DMS114 treated with DMSO at 0.1 percent for 48 hours (cell line): ENCODE measurements at regions not wholly inside any gene's neighbourhood (a gene's known extent, or its start where the extent isn't known, plus 50 kb on each side); places are given as distances from the start of the nearest gene placed in this dataset.

Experiments
- DNase-seq: peaks from one replicate; lab custom pipeline; 2025; ENCODE audit not compliant: unreplicated experiment; lab: John Stamatoyannopoulos, UW

- DNase-seq = no peak
These were observed 183.6 kb upstream of the ATP11B start for GRCh38 chr3:182609575-182610156.

DNA sequence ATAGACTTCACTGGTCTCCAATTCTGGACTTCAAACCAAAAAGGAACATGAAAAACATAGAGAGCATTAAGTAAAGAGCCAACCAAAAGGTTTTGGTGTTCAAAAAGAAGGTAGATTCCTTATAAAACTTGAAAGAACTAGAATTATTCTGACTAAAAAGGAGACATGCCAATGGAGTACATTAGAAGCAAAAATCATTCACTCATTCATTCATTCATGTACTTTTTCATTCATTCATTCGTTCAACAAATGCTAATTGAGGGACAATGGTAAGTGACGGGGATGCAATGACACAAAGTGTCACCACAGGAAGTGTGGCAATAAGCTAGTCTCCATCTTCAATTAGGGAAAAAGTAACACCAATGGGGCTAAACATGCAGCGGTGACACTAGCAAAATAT lies 181.0 kb upstream of the ATP11B start:
- DNase-seq = no peak

- no peak for DNase-seq
These were observed 175.8 kb upstream of the ATP11B start for GRCh38 chr3:182617500-182617899.

DNA sequence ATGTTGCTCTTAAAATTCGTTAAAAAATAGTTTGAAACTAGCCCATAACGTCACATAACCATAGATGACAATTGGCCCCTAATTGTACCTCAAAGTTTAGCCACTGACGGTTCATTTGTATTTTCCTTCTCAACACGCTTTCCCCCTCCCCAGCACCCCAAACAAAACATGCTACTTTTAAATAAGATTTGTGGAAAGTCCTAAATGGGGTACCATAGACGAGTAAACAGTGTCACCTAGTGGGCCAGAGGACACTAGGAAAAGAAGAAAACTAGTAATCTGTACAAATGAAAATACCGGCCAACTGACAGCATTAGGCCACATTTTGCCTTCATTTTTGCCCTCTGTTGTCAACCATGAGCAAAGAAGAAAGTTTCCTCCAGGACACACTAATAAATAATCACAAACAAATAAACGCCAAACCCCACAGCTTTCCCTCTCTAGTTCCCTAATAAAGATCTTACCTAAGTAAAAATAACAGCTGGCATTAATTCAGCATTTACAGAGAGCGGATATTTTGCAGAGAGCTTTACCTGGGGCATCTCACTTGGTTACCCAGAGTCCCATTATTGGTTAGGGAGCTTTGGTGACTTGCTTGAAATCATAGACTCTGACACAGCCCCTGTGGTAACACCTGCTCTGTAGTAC lies 175.1 kb upstream of the ATP11B start:
- peak; percentile 12 for DNase-seq

DNA sequence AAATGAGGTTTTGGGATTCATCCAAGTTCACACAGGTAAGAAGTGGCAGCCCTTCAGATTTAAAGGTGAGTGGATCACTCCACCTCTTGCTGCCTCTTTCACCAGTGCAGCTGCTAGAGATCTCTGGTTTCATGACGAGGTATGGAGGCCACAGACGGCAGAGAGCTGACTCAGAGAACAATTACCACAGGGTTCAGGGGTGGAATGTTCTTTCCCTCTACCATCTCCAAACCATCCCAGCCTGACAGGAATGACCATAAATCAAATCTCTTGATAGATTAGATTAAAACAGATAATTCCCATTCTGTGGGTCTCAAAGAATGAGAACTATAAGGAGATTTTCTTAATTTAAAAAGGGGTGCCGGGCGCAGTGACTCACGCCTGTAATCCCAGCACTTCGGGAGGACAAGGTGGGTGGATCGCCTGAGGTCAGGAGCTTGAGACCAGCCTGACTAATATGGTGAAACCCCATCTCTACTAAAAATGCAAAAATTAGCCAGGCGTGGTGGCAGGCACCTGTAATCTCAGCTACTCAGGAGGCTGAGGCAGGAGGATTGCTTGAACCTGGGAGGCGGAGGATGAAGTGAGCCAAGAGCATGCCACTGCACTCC lies 174.2 kb upstream of the ATP11B start:
- no peak for DNase-seq

DNA sequence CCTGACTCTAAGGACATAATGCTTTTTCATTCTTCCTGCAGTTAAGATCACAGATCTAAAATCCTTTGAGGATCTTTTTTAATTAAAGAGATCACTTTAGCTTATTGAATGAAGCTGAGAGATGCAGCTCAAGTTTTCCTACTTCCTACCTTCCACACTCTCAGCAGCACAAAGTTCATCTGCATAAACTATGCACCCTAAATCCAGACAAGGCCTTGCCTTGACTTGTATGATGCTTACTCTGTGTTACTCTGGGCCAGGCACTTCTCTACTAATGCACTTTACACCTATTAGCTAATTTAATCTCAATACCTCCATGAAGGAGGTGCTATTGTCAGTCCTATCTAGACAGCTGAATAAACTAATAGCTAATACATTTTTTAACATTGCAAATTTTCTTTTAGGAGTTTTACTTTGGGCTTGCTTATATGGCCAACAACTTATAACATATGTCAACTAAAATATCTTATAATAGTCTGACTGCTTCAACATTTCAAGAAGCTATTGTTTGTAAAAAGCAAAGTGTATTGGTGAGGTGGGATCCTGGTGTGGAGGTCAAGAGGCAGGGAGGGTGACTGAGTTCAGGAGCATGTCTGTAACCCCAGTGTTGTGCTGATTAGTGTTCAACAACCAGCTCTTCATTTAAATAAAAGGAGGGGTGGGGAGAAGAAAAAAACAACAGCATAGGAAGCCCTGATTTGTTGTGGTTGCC lies 172.4 kb upstream of the ATP11B start:
- DNase-seq = no peak

DNA sequence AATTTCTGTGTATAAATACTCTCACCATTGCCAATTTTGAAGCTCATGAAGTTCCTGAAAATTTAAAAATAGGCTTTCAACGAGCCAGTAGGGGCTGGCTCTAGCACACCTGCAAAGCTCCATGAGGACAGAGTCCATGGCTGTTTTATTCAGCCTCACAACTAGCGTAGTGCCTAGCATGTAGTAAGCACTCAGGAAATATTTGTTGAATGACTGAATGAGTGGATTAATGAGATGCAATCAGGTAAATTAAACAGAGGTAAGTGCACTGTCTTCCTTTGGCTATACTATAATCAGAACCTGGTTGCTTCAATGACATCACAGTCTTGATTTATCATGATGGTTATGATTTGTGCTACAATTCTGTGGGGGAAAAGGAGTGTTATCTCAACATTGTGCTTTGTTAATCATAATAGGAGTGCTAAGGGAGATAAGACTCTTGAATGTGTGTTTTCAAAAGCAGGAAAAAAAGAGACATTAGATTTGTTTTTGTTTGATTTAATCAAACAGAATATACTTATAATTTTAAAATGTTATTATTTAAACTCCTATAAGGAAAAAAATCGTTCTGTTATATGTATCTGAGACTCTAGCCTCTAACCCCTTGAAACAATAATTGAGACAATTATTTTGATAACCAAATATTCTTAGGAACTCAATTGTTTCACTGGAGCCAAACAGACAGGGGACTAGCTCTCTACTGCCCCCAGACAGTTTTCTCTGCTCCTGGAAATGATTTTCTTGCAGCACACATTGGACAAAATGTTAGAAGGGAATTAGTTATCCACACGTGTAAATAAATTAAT lies 171.7 kb upstream of the ATP11B start:
- no peak for DNase-seq

DNA sequence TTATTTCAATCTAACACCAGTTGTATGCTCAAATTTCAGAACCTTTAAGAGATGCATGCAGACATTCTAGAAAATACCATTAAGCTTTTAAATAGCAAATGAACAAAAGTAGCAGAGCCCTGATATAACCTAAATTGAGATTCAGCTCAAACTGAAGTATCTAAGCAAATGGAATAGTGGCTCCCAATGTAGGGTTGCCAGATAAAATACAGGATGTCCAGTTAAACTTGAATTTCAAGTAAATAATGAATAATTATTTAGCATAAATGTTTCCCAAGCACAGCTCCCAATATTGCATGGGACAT lies 171.1 kb upstream of the ATP11B start:
- DNase-seq = no peak

DNA sequence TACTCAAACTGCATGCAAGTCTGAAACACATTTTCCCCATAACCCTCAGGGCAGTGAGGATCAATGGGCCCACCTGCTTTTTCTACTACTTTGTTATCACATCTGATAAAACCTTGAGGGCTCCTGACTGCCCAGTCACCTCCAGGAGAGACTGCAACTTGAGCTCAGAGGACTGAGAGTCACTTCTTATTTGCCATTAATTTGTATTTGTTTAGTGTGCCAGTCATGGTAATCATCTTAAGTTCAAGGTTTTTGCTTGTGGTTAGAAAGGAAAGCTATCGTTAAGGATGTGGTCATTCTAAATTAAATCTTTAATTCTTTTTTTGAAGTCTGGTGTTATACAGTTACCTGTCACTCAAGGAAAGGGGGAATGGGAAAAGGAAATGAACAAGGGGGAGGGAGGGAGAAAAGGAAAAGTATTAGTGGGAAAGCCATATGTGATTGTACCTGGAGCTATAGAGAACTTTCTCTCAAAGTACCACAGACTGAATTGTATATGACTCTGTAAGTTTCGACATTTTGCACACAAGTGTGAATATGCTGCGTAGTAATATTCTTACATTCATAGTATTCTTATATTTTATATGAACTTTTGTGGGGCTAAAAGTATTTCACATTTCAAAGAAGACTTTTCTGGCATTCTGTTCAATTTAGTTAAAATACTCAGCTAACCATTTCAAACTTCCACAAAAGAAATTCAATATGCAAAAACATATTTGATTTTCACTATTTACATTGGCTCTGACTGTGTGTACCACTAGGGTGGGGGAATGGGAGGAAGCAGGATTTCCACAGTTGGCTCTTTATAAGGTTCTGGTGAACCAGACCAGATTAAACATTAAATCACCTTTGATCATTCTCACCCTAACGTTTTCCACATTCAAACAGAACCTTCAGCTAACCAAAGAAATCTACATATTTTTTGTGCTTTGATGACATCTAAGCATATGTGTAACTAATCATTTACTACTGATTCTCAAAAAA lies 166.5 kb upstream of the ATP11B start:
- no peak for DNase-seq

DNA sequence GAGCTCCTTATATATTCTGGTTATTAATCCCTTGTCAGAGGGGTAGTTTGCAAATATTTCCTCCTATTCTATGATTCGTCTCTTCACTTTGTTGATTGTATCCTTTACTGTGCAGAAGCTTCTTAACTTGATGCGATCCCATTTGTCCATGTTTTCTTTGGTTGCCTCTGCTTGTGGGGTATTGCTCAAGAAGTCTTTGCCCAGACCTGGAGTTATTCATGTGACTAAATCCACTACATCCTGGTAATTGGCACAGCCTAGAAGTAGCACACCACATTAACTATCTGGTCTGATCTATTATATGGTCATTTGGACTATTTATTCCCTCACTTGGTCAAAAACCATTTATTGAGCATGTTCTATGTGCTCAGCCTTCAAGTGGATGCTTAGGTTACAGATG lies 164.8 kb upstream of the ATP11B start:
- no peak for DNase-seq

DNA sequence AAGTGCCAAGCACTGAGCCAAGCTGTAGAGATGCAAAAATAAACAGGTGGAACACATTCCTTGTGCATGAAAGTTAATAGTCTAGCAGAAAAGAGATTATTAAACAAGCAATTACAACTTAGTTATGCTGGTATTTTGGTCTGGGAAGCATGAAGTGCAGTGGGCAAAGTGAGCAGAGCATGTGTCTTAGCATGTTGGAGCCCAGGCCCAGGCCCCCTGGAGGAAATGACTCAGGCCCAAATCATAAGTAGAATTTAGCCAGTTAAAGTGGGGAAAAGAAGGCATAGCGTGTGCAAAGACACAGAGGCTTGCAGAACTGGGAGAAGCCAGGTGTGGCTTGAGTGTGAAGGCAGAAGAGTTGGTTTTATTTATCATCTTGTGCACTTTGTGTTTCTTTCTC lies 163.8 kb upstream of the ATP11B start:
- DNase-seq = no peak

GRCh38 chr3:182631183-182632076 lies 161.9 kb upstream of the ATP11B start:
- DNase-seq = no peak

DNA sequence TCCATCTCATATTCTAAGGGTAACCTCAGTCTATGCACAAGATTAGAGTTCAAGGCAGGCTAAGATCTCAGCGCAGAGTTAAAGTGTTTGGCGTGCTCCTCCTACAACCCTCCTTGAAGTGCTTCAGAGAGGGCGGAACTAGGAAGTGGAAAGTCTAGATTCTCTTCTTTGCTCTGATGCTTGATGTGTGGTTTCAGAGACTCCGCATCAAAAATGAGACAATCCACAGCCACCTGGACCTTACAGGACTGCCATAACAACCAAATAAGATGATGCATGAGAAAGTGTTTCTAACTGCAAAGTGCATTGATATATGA lies 161.3 kb upstream of the ATP11B start:
- DNase-seq = no peak

GRCh38 chr3:182633186-182633585 lies 160.1 kb upstream of the ATP11B start:
- no peak for DNase-seq

GRCh38 chr3:182636646-182637045 lies 156.7 kb upstream of the ATP11B start:
- no peak for DNase-seq

GRCh38 chr3:182637350-182638110 lies 155.8 kb upstream of the ATP11B start:
- DNase-seq = no peak

GRCh38 chr3:182644013-182644412 lies 149.3 kb upstream of the ATP11B start:
- DNase-seq = no peak

DNA sequence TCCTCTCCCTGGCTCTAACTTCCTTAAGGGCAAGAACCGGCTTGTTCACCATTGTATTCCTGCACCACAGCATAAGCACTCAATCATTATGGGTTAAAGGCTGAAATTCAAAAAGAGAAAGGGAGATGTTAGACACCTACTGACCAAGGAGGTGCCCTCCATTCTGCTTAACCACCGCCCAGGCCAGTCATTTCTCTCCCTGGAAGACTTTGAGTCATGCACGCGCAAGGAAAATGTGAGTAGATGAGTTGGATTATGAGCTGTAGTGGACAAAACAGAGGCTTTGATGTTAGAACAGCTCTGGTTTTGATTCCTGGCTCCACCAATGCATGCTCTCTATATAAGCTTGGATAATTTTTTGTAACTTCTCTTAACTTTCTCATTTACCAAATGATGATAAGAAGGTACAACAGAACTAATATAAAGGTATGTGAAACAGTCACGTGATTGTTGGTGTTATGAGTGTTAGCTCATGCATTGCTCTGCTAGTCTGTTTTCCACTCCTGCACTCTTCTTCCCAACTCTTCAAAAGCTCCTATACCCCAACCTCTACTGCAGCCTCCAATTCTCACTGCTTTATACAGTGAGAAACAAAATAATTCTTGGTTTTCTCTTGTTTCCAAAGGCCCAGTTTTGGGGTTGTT lies 148.4 kb upstream of the ATP11B start:
- no peak for DNase-seq
